GM08714 (cell line): ENCODE measurements at regions not wholly inside any gene's neighbourhood (a gene's known extent, or its start where the extent isn't known, plus 50 kb on each side); places are given as distances from the start of the nearest gene placed in this dataset.

Source experiments
- H3K4me3 ChIP-seq: fragments of 200-500 bp; sonication (Bioruptor generic); 2 replicates; pipeline ENCODE4 v1.5.1; 2014; ENCODE audit warnings: mild to moderate bottlenecking, low read length, inconsistent platforms
- ZNF274 ChIP-seq: IDR thresholded peaks from 2 replicates; pipeline ENCODE4 v1.6.1; 2012; ENCODE audit warnings: mild to moderate bottlenecking, low read depth, low read length

- no peak overlapping the region for H3K4me3 ChIP-seq
- TF ChIP-seq ZNF274 = no peak
These were observed 65.8 kb upstream of the GPRIN3 start for GRCh38 chr4:89373394-89373793.

- TF ChIP-seq ZNF274 = no peak
- H3K4me3 ChIP-seq = no peak overlapping the region
These were observed 64.0 kb upstream of the GPRIN3 start for GRCh38 chr4:89371614-89372013.

- no peak overlapping the region for H3K4me3 ChIP-seq
- no peak for TF ChIP-seq ZNF274
These were observed 62.0 kb upstream of the GPRIN3 start for GRCh38 chr4:89369581-89369980.

GRCh38 chr4:89368861-89369260 lies 61.3 kb upstream of the GPRIN3 start:
- H3K4me3 ChIP-seq = no peak overlapping the region
- no peak for TF ChIP-seq ZNF274

- no peak for TF ChIP-seq ZNF274
- no peak overlapping the region for H3K4me3 ChIP-seq
These were observed 58.2 kb upstream of the GPRIN3 start for GRCh38 chr4:89365776-89366175.

GRCh38 chr4:89365375-89365774 lies 57.8 kb upstream of the GPRIN3 start:
- H3K4me3 ChIP-seq = no peak overlapping the region
- TF ChIP-seq ZNF274 = no peak

GRCh38 chr4:89364541-89364940 lies 56.9 kb upstream of the GPRIN3 start:
- no peak overlapping the region for H3K4me3 ChIP-seq
- no peak for TF ChIP-seq ZNF274

GRCh38 chr4:89363786-89364185 lies 56.2 kb upstream of the GPRIN3 start:
- H3K4me3 ChIP-seq = no peak overlapping the region
- TF ChIP-seq ZNF274 = no peak

- no peak overlapping the region for H3K4me3 ChIP-seq
These were observed 51.5 kb upstream of the GPRIN3 start for GRCh38 chr4:89358935-89359638.

GRCh38 chr4:89357787-89358186 lies 50.2 kb upstream of the GPRIN3 start:
- H3K4me3 ChIP-seq = no peak overlapping the region
- no peak for TF ChIP-seq ZNF274

More at GRCh38 chr4:89358935-89359638, 51.5 kb upstream of the GPRIN3 start:
- TF ChIP-seq ZNF274 = no peak
